ENCODE measurements at regions not wholly inside any gene's neighbourhood (a gene's known extent, or its start where the extent isn't known, plus 50 kb on each side); places are given as distances from the start of the nearest gene placed in this dataset.
"Not testable (repeated sequence)": the region's sequence is repeated elsewhere in the genome, so short reads cannot be mapped to it uniquely, and the experiment has no call there.

- no peak for DNase-seq (ENCODE audit: low read depth)
Observed at GRCh38 chr10:63921908-63922467, 400.8 kb downstream of the REEP3 start.

- no peak for DNase-seq (ENCODE audit: low read depth)
Observed at GRCh38 chr10:63922468-63923284, 401.5 kb downstream of the REEP3 start.

GRCh38 chr10:63929831-63930467, 408.7 kb downstream of the REEP3 start:
- DNase-seq (ENCODE audit: low read depth) = no peak

- DNase-seq (ENCODE audit: low read depth) = no peak
Observed at GRCh38 chr10:63930584-63930983, 409.4 kb downstream of the REEP3 start.

GRCh38 chr10:63935705-63936104, 414.5 kb downstream of the REEP3 start:
- DNase-seq (ENCODE audit: low read depth) = no peak

DNA sequence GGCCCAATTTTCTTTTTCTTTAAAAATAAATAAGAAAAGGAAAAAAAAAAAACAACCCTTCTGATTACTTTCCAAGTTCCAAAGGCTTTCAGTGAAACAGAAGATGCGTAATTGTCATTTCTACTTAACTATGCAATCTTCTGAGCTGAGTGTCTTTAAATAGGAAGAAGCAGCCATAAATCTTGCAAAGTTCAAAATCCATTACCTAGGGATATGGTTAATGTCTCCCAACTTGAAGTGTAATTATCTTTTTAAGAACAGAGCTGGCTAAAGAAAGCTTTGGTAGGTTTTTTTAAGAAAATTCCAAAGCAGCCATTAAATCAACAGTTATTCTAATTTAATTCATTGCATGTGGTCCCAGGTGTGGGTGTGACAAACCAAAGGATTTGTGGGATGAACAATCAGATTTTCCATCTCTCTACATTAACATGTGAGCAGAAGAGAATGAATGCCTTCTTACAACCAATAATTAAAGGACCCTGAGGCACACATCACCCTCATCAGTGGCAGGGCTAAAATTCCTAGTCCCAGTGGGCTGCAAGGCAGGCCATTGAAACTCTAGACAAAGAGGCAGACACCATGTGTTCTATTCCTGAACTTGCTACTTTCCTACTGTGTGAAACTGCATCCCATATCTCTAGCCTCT, 419.2 kb downstream of the REEP3 start:
- no peak for DNase-seq (ENCODE audit: low read depth)

GRCh38 chr10:63964406-63964805, 443.2 kb downstream of the REEP3 start:
- DNase-seq (ENCODE audit: low read depth) = no peak

DNA sequence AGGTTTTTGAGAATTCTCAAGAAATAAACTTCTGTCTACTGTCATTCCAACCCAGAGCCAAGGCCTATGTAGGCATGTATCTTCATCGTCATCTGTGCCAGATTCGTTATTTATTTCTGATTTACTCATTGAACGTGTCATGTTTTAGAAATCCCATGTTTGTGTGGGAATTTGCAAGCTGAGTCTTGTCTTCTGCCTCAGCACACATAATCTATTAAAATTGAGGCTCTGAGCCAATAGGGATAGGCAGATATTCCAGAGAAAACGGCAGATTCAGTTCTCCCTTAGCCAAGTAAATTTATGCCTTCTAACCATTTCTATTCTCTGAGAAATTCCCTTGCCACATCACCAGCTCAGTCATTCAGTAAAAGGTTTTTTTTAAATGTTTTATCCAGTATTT, 444.6 kb downstream of the REEP3 start:
- DNase-seq (ENCODE audit: low read depth) = no peak

- DNase-seq (ENCODE audit: low read depth) = no peak
Observed at GRCh38 chr10:63972949-63973827, 452.0 kb downstream of the REEP3 start.

- DNase-seq (ENCODE audit: low read depth) = no peak
Observed at GRCh38 chr10:63976538-63976937, 455.3 kb downstream of the REEP3 start.

DNA sequence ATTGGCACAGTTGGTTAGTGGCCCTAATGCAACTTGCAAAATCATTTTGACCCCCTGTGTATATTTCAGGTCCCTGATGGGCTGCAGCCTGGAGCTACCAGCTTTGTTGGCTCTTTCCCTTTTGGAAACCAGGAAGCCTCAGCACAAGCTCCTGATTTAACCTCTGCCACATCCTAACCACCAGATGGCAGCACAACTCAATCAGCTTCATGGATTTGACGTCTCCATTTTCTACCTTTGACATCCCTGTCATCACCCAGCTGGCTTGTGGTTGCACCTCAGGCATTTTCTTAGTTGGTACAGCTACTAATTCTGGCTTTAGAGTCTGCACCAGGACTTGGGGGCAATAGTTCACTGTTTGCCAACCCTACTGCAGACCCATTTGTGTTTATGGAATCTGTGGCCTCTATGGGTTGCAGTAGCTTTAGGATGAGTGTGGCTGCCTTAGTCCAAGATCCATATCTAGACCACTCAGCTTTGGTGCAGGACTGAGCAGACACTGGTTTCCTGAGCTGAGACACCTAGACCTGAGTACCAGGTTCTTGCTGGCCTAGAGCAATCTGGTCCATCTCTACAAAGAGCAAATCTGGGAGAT, 456.2 kb downstream of the REEP3 start:
- DNase-seq (ENCODE audit: low read depth) = peak; percentile 30

DNA sequence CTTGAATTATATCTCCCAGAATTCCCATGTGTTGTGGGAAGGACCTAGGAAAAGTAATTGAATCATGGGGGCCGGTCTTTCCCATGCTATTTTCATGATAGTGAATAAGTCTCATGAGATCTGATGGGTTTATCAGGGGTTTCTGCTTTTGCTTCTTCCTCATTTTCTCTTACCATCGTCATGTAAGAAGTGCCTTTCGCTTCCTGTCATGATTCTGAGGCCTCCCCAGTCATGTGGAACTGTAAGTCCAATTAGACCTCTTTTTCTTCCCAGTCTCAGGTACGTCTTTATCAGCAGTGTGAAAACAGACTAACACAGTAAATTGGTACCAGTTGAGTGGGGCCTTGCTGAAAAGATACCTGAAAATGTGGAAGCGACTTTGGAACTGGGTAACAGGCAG, 459.7 kb downstream of the REEP3 start:
- DNase-seq (ENCODE audit: low read depth) = not testable (repeated sequence)

- DNase-seq (ENCODE audit: low read depth) = not testable (repeated sequence)
Observed at GRCh38 chr10:63984061-63984460, 462.9 kb downstream of the REEP3 start.

- no peak for DNase-seq (ENCODE audit: low read depth)
Observed at GRCh38 chr10:63986536-63986935, 465.3 kb downstream of the REEP3 start.

- no peak for DNase-seq (ENCODE audit: low read depth)
Observed at GRCh38 chr10:63987212-63987611, 466.0 kb downstream of the REEP3 start.

- DNase-seq (ENCODE audit: low read depth) = no peak
Observed at GRCh38 chr10:63994371-63994770, 473.2 kb downstream of the REEP3 start.

- no peak for DNase-seq (ENCODE audit: low read depth)
Observed at GRCh38 chr10:64007157-64007556, 486.0 kb downstream of the REEP3 start.

DNA sequence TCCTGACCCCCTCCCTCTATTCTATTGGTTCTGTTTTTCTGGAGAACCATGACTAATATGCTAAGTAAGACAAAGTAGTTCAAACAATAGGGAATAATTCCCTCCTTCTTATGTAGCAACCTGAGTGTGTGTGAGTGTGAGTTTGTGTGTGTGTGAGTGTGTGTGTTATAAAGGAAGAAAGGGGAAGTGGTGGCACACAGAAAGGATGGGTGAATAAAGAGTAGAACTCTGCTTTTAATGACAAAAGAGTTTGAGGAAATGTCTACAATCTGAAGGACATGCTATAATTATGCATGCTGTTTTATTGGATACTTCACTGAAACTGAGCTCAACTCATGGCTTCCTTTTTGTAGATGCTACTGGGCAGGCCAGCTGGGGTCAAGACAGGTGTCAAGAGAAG, 489.5 kb downstream of the REEP3 start:
- DNase-seq (ENCODE audit: low read depth) = no peak

GRCh38 chr10:64011912-64012714, 490.9 kb downstream of the REEP3 start:
- no peak for DNase-seq (ENCODE audit: low read depth)

DNA sequence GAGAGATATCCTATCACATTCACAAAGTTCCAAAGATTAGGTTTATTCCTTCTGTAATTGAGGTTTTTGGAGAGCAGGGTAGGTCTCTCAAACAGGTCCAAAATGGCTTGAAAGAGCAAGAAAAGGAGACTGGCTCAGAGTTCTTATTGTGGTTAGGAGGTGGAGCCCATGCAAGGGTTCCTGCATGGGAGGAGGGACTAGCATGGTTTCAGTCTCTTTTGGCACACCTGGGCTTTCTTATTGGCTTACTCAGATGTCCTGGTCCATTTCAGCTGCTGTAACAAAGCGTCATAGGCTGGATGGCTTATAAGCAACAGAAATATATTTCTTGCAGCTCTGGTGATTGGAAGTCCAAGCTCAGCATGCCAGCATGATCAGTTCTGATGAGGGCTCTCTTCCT, 493.1 kb downstream of the REEP3 start:
- DNase-seq (ENCODE audit: low read depth) = no peak

All from HS-5 (cell line).